Testis (tissue), 2 donors: ENCODE measurements at regions not wholly inside any gene's neighbourhood (a gene's known extent, or its start where the extent isn't known, plus 50 kb on each side); places are given as distances from the start of the nearest gene placed in this dataset.

Source experiments
- CTCF ChIP-seq, 3 experiments: fragments of 450-650 bp in 2 of 3; fragments of 200-600 bp in 1 of 3; sonication (generic) in 1 of 3; IDR thresholded peaks; one replicate each; pipeline ENCODE4 v1.5.1; 2016 to 2019; ENCODE audit warnings: antibody characterized with exemption in 3 of 3, mild to moderate bottlenecking in 2 of 3, moderate library complexity in 1 of 3
- POLR2A ChIP-seq: fragments of 450-650 bp; IDR thresholded peaks from one replicate; pipeline ENCODE4 v1.6.1; 2017; ENCODE audit warnings: antibody characterized with exemption, mild to moderate bottlenecking, moderate library complexity

GRCh38 chrY:7471976-7472375 is 560.4 kb upstream of the AMELY start:
- TF ChIP-seq CTCF (IDR thresholded peaks at IDR 0.05), result no peak
- no peak for TF ChIP-seq POLR2A
